H1 (cell line): ENCODE measurements at regions not wholly inside any gene's neighbourhood (a gene's known extent, or its start where the extent isn't known, plus 50 kb on each side); places are given as distances from the start of the nearest gene placed in this dataset.
A peak's percentile ranks its signal among the peaks of the same experiment; 100 is the strongest.

Source experiments
- CTCF ChIA-PET: fragments of 300-600 bp; sonication (Branson Sonifier 250); formaldehyde crosslinking; loops from one replicate; lab custom pipeline; 2021; ENCODE audit not compliant: partially characterized antibody; lab: Charles Lee
- POLR2A ChIA-PET: fragments of 300-600 bp; sonication (Branson Sonifier 250); formaldehyde crosslinking; loops from one replicate; lab custom pipeline; 2021; ENCODE audit warnings: inconsistent platforms; ENCODE audit not compliant: partially characterized antibody; lab: Charles Lee
- DNase-seq, 2 experiments: peaks; one replicate each; pipeline versions ENCODE4 v3.0.0 to v3.0.0-alpha.2; 2010 to 2022; ENCODE audit warnings: low spot score in 2 of 2, low read depth in 1 of 2, mixed read lengths in 1 of 2
- FAIRE-seq: peaks from 2 replicates; lab custom pipeline; 2011; peaks lifted over from hg19 to GRCh38; lab: Jason Lieb, UNC
- H2AFZ ChIP-seq: 2 replicates; pipeline ENCODE4 v1.8.1; 2012; ENCODE audit warnings: low read length, inconsistent platforms
- H2AK5ac ChIP-seq: 2 replicates; pipeline ENCODE4 v1.6.1; 2013; ENCODE audit warnings: low read depth, low read length
- H2BK120ac ChIP-seq: replicated peaks from 2 replicates; pipeline ENCODE3; 2013; ENCODE audit warnings: low read depth, low read length, inconsistent platforms
- H2BK12ac ChIP-seq: 2 replicates; pipeline ENCODE4 v1.6.1; 2013; ENCODE audit warnings: low read depth, low read length
- H2BK15ac ChIP-seq: 2 replicates; pipeline ENCODE4 v1.6.1; 2013; ENCODE audit warnings: low read length
- H2BK20ac ChIP-seq: 2 replicates; pipeline ENCODE4 v1.6.1; 2013; ENCODE audit warnings: low read length
- H2BK5ac ChIP-seq: 2 replicates; pipeline ENCODE4 v1.6.1; 2013; ENCODE audit warnings: low read depth, low read length
- H3K14ac ChIP-seq: 2 replicates; pipeline ENCODE4 v1.6.1; 2013; ENCODE audit warnings: inconsistent platforms; ENCODE audit not compliant: insufficient read length
- H3K18ac ChIP-seq: 2 replicates; pipeline ENCODE4 v1.6.1; 2013; ENCODE audit warnings: low read length; ENCODE audit errors: extremely low read depth
- H3K23ac ChIP-seq: 2 replicates; pipeline ENCODE4 v1.6.1; 2013; ENCODE audit warnings: inconsistent platforms; ENCODE audit not compliant: insufficient read length
- H3K23me2 ChIP-seq: 2 replicates; pipeline ENCODE4 v1.6.1; 2013; ENCODE audit warnings: low read depth, low read length
- H3K27ac ChIP-seq: 2 replicates; pipeline ENCODE4 v1.6.1; 2011; ENCODE audit warnings: low read depth, low read length, inconsistent platforms
- H3K27me3 ChIP-seq, 4 experiments: replicated peaks in 1 of 4; 1 replicate in 1 of 4; 2 replicates in 3 of 4; pipeline versions ENCODE4 v1.6.1 to v1.8.1; 2011 to 2013; ENCODE audit warnings: low read length in 3 of 4, mild to moderate bottlenecking in 3 of 4, inconsistent platforms in 2 of 4, mixed read lengths in 2 of 4, moderate library complexity in 1 of 4; ENCODE audit not compliant: control insufficient read depth in 3 of 4, insufficient read depth in 3 of 4; ENCODE audit errors: extremely low read depth in 1 of 4
- H3K36me3 ChIP-seq, 4 experiments: 2 replicates each; pipeline versions ENCODE4 v1.6.1 to v1.8.1; 2011 to 2013; ENCODE audit warnings: mild to moderate bottlenecking in 4 of 4, low read length in 3 of 4, moderate library complexity in 2 of 4, control low read depth in 1 of 4, inconsistent platforms in 1 of 4; ENCODE audit not compliant: insufficient read depth in 4 of 4, control insufficient read depth in 2 of 4
- H3K4ac ChIP-seq: replicated peaks from 2 replicates; pipeline ENCODE3; 2013; ENCODE audit warnings: low read length, low read depth, mixed read lengths, inconsistent platforms; ENCODE audit not compliant: insufficient read length
- H3K4me1 ChIP-seq, 4 experiments: replicated peaks in 1 of 4; 1 replicate in 1 of 4; 2 replicates in 3 of 4; pipeline versions ENCODE4 v1.6.1 to v1.8.1; 2011 to 2013; ENCODE audit warnings: low read length in 3 of 4, inconsistent platforms in 2 of 4, mixed read lengths in 1 of 4; ENCODE audit not compliant: insufficient read depth in 4 of 4, control insufficient read depth in 3 of 4
- H3K4me2 ChIP-seq, 2 experiments: 2 replicates each; pipeline versions ENCODE4 v1.6.1 to v1.8.1; 2011 to 2013; ENCODE audit warnings: low read depth in 2 of 2, low read length in 2 of 2, control low read depth in 1 of 2, inconsistent platforms in 1 of 2, mild to moderate bottlenecking in 1 of 2; ENCODE audit not compliant: insufficient read depth in 1 of 2
- H3K4me3 ChIP-seq, 4 experiments: fragments of 200-600, 300-600 bp in 1 of 4; sonication (generic), shearing (Covaris generic), sonication (Bioruptor Twin) in 1 of 4; 2 replicates each; pipeline versions ENCODE4 v1.5.1 to v1.8.1; 2011 to 2016; ENCODE audit warnings: low read length in 4 of 4, low read depth in 3 of 4, control low read depth in 2 of 4, inconsistent platforms in 2 of 4, mild to moderate bottlenecking in 2 of 4, mixed read lengths in 1 of 4, moderate library complexity in 1 of 4; ENCODE audit not compliant: insufficient read depth in 2 of 4; ENCODE audit errors: extremely low read depth in 1 of 4
- H3K56ac ChIP-seq: replicated peaks from 2 replicates; pipeline ENCODE3; 2013; ENCODE audit warnings: low read depth, mild to moderate bottlenecking, mixed read lengths, low read length, inconsistent platforms; ENCODE audit not compliant: insufficient read length
- H3K79me1 ChIP-seq: 2 replicates; pipeline ENCODE4 v1.6.1; 2013; ENCODE audit warnings: low read depth, low read length, control low read depth
- H3K79me2 ChIP-seq, 2 experiments: 2 replicates each; pipeline versions ENCODE4 v1.6.1 to v1.8.1; 2012 to 2013; ENCODE audit warnings: low read length in 2 of 2, mild to moderate bottlenecking in 2 of 2, inconsistent platforms in 1 of 2; ENCODE audit not compliant: insufficient read depth in 2 of 2, control insufficient read depth in 1 of 2
- H3K9ac ChIP-seq, 4 experiments: replicated peaks in 1 of 4; 1 replicate in 1 of 4; 2 replicates in 3 of 4; pipeline versions ENCODE4 v1.6.1 to v1.8.1; 2011 to 2013; ENCODE audit warnings: low read depth in 3 of 4, low read length in 3 of 4, control low read depth in 2 of 4, mild to moderate bottlenecking in 2 of 4, moderate library complexity in 2 of 4, inconsistent platforms in 1 of 4; ENCODE audit errors: extremely low read depth in 1 of 4
- H3K9me3 ChIP-seq, 2 experiments: 2 replicates each; pipeline versions ENCODE4 v1.6.1 to v1.8.1; 2012 to 2013; ENCODE audit warnings: mild to moderate bottlenecking in 2 of 2, moderate library complexity in 2 of 2, control low read depth in 1 of 2, inconsistent platforms in 1 of 2, low read depth in 1 of 2, low read length in 1 of 2, mixed read lengths in 1 of 2; ENCODE audit not compliant: insufficient read depth in 2 of 2
- H4K20me1 ChIP-seq, 2 experiments: replicated peaks in 1 of 2; 2 replicates each; pipeline versions ENCODE3 to v1.8.1; 2011 to 2013; ENCODE audit warnings: inconsistent platforms in 2 of 2, low read length in 2 of 2, mild to moderate bottlenecking in 1 of 2; ENCODE audit not compliant: insufficient read depth in 2 of 2, control insufficient read depth in 1 of 2
- H4K5ac ChIP-seq: 2 replicates; pipeline ENCODE4 v1.6.1; 2013; ENCODE audit warnings: low read length, low read depth, mixed read lengths, inconsistent platforms; ENCODE audit not compliant: insufficient read length
- H4K8ac ChIP-seq: 2 replicates; pipeline ENCODE4 v1.8.0; 2013; ENCODE audit warnings: mild to moderate bottlenecking, moderate library complexity, low read length, inconsistent platforms; ENCODE audit not compliant: insufficient read depth; ENCODE audit errors: extremely low read depth
- H4K91ac ChIP-seq: replicated peaks from 2 replicates; pipeline ENCODE3; 2013; ENCODE audit warnings: low read length, mixed read lengths, inconsistent platforms; ENCODE audit not compliant: insufficient read length
- ATF2 ChIP-seq: IDR thresholded peaks from 2 replicates; pipeline ENCODE4 v1.6.1; 2012; ENCODE audit warnings: low read length, inconsistent platforms
- BRCA1 ChIP-seq: IDR thresholded peaks from 2 replicates; pipeline ENCODE4 v1.6.1; 2012; ENCODE audit warnings: low read depth, low read length, improper control_type of control experiment
- FOSL1 ChIP-seq: IDR thresholded peaks from 2 replicates; pipeline ENCODE4 v1.6.1; 2011; ENCODE audit warnings: mild to moderate bottlenecking, low read depth, low read length, moderate library complexity; ENCODE audit not compliant: insufficient read depth
- NRF1 ChIP-seq: IDR thresholded peaks from 2 replicates; pipeline ENCODE4 v1.6.1; 2011; ENCODE audit warnings: mild to moderate bottlenecking, low read depth, low read length, improper control_type of control experiment
- RBBP5 ChIP-seq: IDR thresholded peaks from 2 replicates; pipeline ENCODE4 v1.7.1; 2012; ENCODE audit warnings: low read depth, mild to moderate bottlenecking, inconsistent platforms, low read length, moderate library complexity, borderline replicate concordance
- SP1 ChIP-seq: IDR thresholded peaks from 2 replicates; pipeline ENCODE4 v1.6.1; 2011; ENCODE audit warnings: low read depth, low read length
- TAF1 ChIP-seq: IDR thresholded peaks from 2 replicates; pipeline ENCODE4 v1.6.1; 2011; ENCODE audit warnings: mild to moderate bottlenecking, low read depth, low read length
- TBP ChIP-seq: IDR thresholded peaks from 2 replicates; pipeline ENCODE4 v1.6.1; 2011; ENCODE audit warnings: low read depth, low read length, improper control_type of control experiment
- TCF12 ChIP-seq: IDR thresholded peaks from 2 replicates; pipeline ENCODE4 v1.6.1; 2011; ENCODE audit warnings: low read depth, mild to moderate bottlenecking, low read length
- USF2 ChIP-seq: IDR thresholded peaks from 2 replicates; pipeline ENCODE4 v1.6.1; 2011; ENCODE audit warnings: low read length, improper control_type of control experiment
- YY1 ChIP-seq: IDR thresholded peaks from 2 replicates; pipeline ENCODE4 v1.6.1; 2011; ENCODE audit warnings: low read depth, mild to moderate bottlenecking, low read length
- WGBS, 2 experiments: shearing (Covaris generic) in 1 of 2; methylation state at CpG; one replicate each; pipeline versions ENCODE4 v1.1.6 to v1.1.7; 2013 to 2015; ENCODE audit warnings: low lambda C conversion rate in 2 of 2, mixed read lengths in 2 of 2, inconsistent platforms in 1 of 2, low coverage in 1 of 2, missing lambda C conversion rate in 1 of 2; ENCODE audit not compliant: insufficient replicate concordance in 2 of 2, insufficient coverage in 1 of 2, insufficient read length in 1 of 2; ENCODE audit errors: extremely low coverage in 1 of 2, missing lambda C conversion rate in 1 of 2; 5-methylcytosine and 5-hydroxymethylcytosine counted together
- TF ChIP-seq, protein P1 (sequence below): IDR thresholded peaks from 2 replicates; pipeline ENCODE4 v1.6.1; 2011; ENCODE audit warnings: low read depth, mild to moderate bottlenecking, low read length; ENCODE audit not compliant: insufficient read depth

DNA sequence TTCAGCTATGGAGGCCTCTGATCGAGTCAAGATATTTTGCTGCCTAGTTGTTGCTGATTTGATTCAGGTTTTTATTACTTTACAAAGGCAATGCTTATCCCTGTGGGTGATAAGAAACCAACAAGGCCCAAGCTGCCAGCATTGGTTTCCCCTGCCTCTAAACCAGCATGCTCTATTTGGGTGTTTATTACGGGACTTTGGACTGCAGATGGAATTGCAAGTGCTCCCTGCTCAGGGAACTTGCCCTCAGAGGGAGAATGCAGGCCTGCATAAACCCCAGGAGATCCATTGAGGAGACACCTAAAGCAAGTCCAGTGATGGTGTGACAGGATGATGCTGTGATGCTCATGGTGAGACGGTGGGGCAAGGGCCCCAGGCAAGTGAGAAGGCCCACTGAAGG is 172.1 kb downstream of the VAPA start:
- no peak overlapping the region for H3K4me2 ChIP-seq
- no peak overlapping the region for H2BK15ac ChIP-seq
- H2BK12ac ChIP-seq: no peak overlapping the region
- H3K79me1 ChIP-seq: no peaks in the 10 kb centered on the region
- no peaks in the 10 kb centered on the region for H3K27me3 ChIP-seq
- H2BK5ac ChIP-seq: no peak overlapping the region
- H3K14ac ChIP-seq: no peak overlapping the region
- CTCF ChIA-PET: interaction anchor here (1.1 to 3.1 kb wide), 3 partner anchors 9 to 38 kb away, joined by 3 to 9 read pairs (median 3); no protein-coding TSS in a partner anchor
- H3K27ac ChIP-seq: no peak overlapping the region
- H3K18ac ChIP-seq: no peak overlapping the region
- no peak overlapping the region for H3K4ac ChIP-seq
- POLR2A ChIA-PET: no interaction called here
- no peak overlapping the region for H4K5ac ChIP-seq
- H2BK120ac ChIP-seq: no peak overlapping the region
- no peaks in the 10 kb centered on the region for H4K20me1 ChIP-seq
- no peak overlapping the region for H3K9ac ChIP-seq
- H4K8ac ChIP-seq: no peak overlapping the region
- no peak overlapping the region for H2AK5ac ChIP-seq
- H2BK20ac ChIP-seq: no peak overlapping the region
- no peak overlapping the region for H3K4me3 ChIP-seq
- H3K4me1 ChIP-seq: peaks cover 0 to 5% (median 0%) of the 10 kb centered on the region in 4 experiments; a peak in 3 of 7 replicates
- H4K91ac ChIP-seq: peak overlapping the region; percentile 31
- 97% methylated on average over 3 of the region's 3 CpGs; no CpG with 5 or more reads in 1 of the 2 experiments for WGBS, 2 experiments
- peaks cover 12 to 13% of the 10 kb centered on the region in 2 experiments for H3K9me3 ChIP-seq
- FAIRE-seq (no peak), DNase-seq (no peak)
- H3K23me2 ChIP-seq: no peaks in the 10 kb centered on the region; the same call in 1 of the 2 replicates
- 0 out of 2 replicates have a peak overlapping the region, but pooled peaks have one; percentile 52 for H2AFZ ChIP-seq
- H3K23ac ChIP-seq: no peak overlapping the region
- H3K79me2 ChIP-seq: no peaks in the 10 kb centered on the region
- H3K56ac ChIP-seq: no peak overlapping the region
- H3K36me3 ChIP-seq: no peaks in the 10 kb centered on the region
- TF ChIP-seq ATF2: no peak
- no peak for TF ChIP-seq USF2
- TF ChIP-seq SP1: no peak
- TF ChIP-seq RBBP5: no peak
- no peak for TF ChIP-seq TAF1
- no peak for TF ChIP-seq YY1
- TF ChIP-seq BRCA1: no peak
- TF ChIP-seq FOSL1: no peak
- TF ChIP-seq, protein P1, sequence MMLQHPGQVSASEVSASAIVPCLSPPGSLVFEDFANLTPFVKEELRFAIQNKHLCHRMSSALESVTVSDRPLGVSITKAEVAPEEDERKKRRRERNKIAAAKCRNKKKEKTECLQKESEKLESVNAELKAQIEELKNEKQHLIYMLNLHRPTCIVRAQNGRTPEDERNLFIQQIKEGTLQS: no peak
- no peak for TF ChIP-seq TCF12
- TF ChIP-seq TBP: no peak
- no peak for TF ChIP-seq NRF1
